Activated T-helper 2 cell treated with anti-CD3 and anti-CD28 coated beads, Interferon-gamma antibody, Interleukin-2, Interleukin-4, amounts not matched to agents 10 μg/mL and 5 μg/mL and 100 μg/mL, durations not matched to agents 14 hours and 24 hours and 36 hours (primary cell): ENCODE measurements at regions not wholly inside any gene's neighbourhood (a gene's known extent, or its start where the extent isn't known, plus 50 kb on each side); places are given as distances from the start of the nearest gene placed in this dataset.
"Not testable (repeated sequence)": the region's sequence is repeated elsewhere in the genome, so short reads cannot be mapped to it uniquely, and the experiment has no call there.

ENCODE experiments used
- DNase-seq: peaks from one replicate; pipeline ENCODE4 v3.0.0; 2021; ENCODE audit warnings: low spot score
- H3K27ac Mint-ChIP-seq: one replicate; pipeline ENCODE4 v1.8.0; 2021; ENCODE audit warnings: mixed read lengths
- H3K27me3 Mint-ChIP-seq: one replicate; pipeline ENCODE4 v1.8.0; 2021; ENCODE audit warnings: low read depth, mixed read lengths
- H3K36me3 Mint-ChIP-seq: one replicate; pipeline ENCODE4 v1.8.0; 2021; ENCODE audit warnings: low read depth, mixed read lengths
- H3K4me1 Mint-ChIP-seq: one replicate; pipeline ENCODE4 v1.8.0; 2021; ENCODE audit warnings: low read depth, mixed read lengths
- H3K4me3 Mint-ChIP-seq: one replicate; pipeline ENCODE4 v1.8.0; 2021; ENCODE audit warnings: low read depth, mild to moderate bottlenecking, moderate library complexity, mixed read lengths
- H3K9me3 Mint-ChIP-seq: one replicate; pipeline ENCODE4 v1.8.0; 2021; ENCODE audit warnings: mixed read lengths
- intact Hi-C: fragments of 100-400 bp; cut with micrococcal nuclease; formaldehyde crosslinking; loops from one replicate; pipeline ENCODE4 v1.15.1; 2023

DNA sequence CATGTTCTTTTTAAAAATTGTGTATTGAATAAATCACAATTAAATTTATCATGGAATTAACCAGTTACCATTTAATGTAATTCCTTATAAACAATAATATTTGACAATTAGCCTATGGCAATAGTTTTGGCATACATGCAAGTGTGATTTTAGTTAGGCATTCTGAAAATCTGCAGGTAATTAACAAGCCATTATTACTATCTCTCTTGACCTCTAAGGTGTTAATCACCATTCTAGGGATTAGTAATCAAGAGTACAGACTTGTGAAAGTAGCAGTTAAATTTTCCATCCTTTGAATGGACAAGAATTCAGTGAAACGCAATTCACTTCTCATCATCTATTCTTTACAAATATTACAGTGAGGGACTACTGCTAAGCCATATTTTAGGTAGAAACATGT lies 127.7 kb upstream of the CHST9 start:
- no peak for DNase-seq
- intact Hi-C loops, result no loop called here
- H3K27ac Mint-ChIP-seq, result no peak overlapping the region
- H3K4me3 Mint-ChIP-seq, result no peak overlapping the region
- H3K36me3 Mint-ChIP-seq, result no peaks in the 10 kb centered on the region
- H3K9me3 Mint-ChIP-seq, result peaks cover 9% of the 10 kb centered on the region
- H3K4me1 Mint-ChIP-seq, result no peaks in the 10 kb centered on the region
- no peaks in the 10 kb centered on the region for H3K27me3 Mint-ChIP-seq

GRCh38 chr18:27312153-27312552 lies 127.0 kb upstream of the CHST9 start:
- H3K27me3 Mint-ChIP-seq, result no peaks in the 10 kb centered on the region
- H3K36me3 Mint-ChIP-seq, result no peaks in the 10 kb centered on the region
- H3K4me1 Mint-ChIP-seq, result no peaks in the 10 kb centered on the region
- no peak overlapping the region for H3K4me3 Mint-ChIP-seq
- peaks cover 9% of the 10 kb centered on the region for H3K9me3 Mint-ChIP-seq
- intact Hi-C loops, result no loop called here
- DNase-seq, result no peak
- no peak overlapping the region for H3K27ac Mint-ChIP-seq

- H3K36me3 Mint-ChIP-seq, result no peaks in the 10 kb centered on the region
- no peak overlapping the region for H3K27ac Mint-ChIP-seq
- intact Hi-C loops, result no loop called here
- H3K4me1 Mint-ChIP-seq, result no peaks in the 10 kb centered on the region
- no peak for DNase-seq
- H3K4me3 Mint-ChIP-seq, result no peak overlapping the region
- peaks cover 15% of the 10 kb centered on the region for H3K9me3 Mint-ChIP-seq
- H3K27me3 Mint-ChIP-seq, result no peaks in the 10 kb centered on the region
Observed at GRCh38 chr18:27311114-27311513, 126.0 kb upstream of the CHST9 start.

DNA sequence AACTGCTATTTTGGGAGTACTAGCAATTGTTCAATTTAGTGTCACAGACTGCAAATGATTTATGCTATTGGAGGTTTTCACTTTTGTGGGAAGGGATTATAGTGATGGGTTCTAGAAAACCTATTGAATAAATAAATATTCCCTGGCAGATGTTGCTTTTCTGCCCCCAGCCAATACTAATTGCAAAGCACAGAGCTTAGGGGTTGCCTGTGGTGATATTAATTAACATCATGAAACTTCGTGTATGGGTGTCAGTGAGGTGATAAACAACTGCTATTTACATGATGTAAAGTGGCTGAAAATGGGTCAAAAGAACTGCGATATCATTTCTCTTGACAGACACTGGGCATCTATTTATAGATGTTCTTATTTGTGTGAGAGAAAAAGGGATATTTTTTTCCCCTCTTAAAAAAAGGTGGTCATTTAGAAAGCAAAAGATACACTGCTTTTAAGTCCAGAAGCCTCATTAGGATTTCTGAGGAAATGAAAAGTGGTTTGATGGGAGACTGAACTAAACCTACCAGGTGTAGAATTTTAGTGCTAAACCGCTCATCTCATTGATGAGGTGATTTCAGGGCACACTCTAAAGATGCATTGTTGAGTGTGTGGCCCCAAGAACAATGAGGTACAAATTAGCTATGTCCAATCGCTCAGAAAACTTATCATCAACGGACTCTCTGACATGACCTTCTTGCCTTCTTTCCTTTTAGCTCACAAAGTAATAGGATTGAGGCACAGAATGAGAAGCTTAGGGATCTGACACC lies 116.7 kb upstream of the CHST9 start:
- H3K4me1 Mint-ChIP-seq, result no peaks in the 10 kb centered on the region
- no peak for DNase-seq
- no peaks in the 10 kb centered on the region for H3K27me3 Mint-ChIP-seq
- intact Hi-C loops, result no loop called here
- no peaks in the 10 kb centered on the region for H3K36me3 Mint-ChIP-seq
- H3K27ac Mint-ChIP-seq, result no peak overlapping the region
- peaks cover 4% of the 10 kb centered on the region for H3K9me3 Mint-ChIP-seq
- H3K4me3 Mint-ChIP-seq, result no peak overlapping the region

DNA sequence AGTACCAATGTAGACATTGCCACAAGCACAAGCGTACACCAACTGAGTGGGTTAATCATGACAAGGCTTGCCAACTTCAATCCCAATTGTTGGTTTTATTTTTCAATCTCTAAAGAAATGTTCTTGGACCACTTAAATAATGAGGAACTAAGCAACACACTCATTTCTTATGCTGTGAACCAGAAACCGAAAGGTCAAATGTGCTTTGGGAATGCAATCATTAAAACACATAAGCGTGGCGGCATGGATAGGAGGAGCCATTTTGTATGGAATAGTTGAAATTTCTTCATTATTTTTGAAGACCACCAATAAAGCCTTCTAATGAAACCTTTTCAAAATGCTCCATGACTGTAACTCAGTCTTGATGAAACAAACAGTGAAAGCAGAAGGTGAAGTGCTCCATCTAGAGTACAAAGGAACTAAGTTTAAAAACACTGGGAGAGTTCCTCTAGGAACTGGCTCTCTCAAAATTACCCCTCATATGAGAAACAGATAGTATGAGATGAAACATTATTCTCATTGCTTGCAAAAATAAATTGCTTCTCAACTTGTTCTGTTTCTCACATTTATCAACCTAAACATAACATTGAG lies 113.2 kb upstream of the CHST9 start:
- Mint-ChIP-seq H3K36me3 (no peaks in the 10 kb centered on the region), H3K27ac (no peak overlapping the region)
- intact Hi-C loops, result no loop called here

DNA sequence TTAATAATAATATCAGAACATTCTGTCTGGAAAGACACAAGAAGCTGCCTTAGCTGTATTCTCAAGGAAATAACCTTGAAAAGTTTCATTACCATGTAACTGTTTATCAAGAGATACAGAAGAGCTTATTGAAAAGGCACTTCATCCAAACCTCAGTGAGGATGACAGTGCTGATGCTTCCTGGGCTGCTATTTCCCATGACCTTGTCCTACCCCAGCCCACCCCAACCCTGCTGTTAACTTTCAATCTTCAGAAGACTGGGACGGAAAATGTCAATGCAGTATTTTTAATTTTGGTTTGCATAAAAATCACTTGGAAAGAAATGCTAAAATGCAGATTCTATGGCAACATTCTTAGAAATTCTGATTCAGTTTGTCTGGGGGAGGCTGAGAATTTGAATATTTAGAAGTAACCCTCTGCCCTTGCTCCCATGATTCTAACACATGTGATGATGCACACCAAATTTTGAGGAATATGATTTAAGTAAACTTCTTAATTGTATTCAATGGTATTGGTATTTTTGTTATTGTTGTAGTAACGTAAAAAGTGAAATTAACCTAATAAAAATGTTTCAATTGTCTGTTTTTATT lies 101.0 kb upstream of the CHST9 start:
- H3K27ac Mint-ChIP-seq, H3K27me3 Mint-ChIP-seq, H3K36me3 Mint-ChIP-seq, intact Hi-C loops, H3K4me3 Mint-ChIP-seq, H3K4me1 Mint-ChIP-seq, DNase-seq: not testable (repeated sequence)
- H3K9me3 Mint-ChIP-seq, result peaks cover 11% of the 10 kb centered on the region

More for the DNA sequence above, 113.2 kb upstream of the CHST9 start:
- Mint-ChIP-seq H3K27me3 (no peaks in the 10 kb centered on the region), H3K9me3 (peaks cover 15% of the 10 kb centered on the region), H3K4me1 (no peaks in the 10 kb centered on the region), H3K4me3 (no peak overlapping the region)
- DNase-seq, result no peak

GRCh38 chr18:27278131-27278530 lies 93.0 kb upstream of the CHST9 start:
- no peak overlapping the region for H3K27ac Mint-ChIP-seq
- H3K4me3 Mint-ChIP-seq, result no peak overlapping the region
- H3K27me3 Mint-ChIP-seq, result no peaks in the 10 kb centered on the region
- intact Hi-C loops, result no loop called here
- H3K4me1 Mint-ChIP-seq, result no peaks in the 10 kb centered on the region
- no peak for DNase-seq
- peaks cover 23% of the 10 kb centered on the region for H3K9me3 Mint-ChIP-seq
- no peaks in the 10 kb centered on the region for H3K36me3 Mint-ChIP-seq

DNA sequence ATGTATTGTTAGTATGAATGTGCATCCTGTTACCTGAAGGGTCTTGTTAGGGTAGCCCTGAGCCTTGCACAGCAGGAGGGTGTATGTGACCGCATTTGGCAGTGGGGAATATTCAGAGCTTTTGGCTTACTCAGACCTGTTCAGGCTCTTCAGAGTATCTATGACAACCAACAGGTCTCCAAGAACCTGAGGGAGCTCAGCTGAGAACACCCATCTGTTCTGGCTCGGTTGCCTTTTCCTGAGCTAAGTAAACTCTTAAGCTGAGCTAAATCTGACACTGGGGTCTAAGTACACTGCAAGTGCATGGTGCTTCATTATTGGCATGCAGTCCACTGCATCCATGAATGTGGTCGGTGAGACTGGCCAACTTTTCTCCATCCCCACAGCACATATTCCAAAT lies 92.4 kb upstream of the CHST9 start:
- Mint-ChIP-seq H3K27ac (no peak overlapping the region), H3K9me3 (peaks cover 23% of the 10 kb centered on the region), H3K4me3 (no peak overlapping the region), H3K36me3 (no peaks in the 10 kb centered on the region), H3K27me3 (no peaks in the 10 kb centered on the region), H3K4me1 (no peaks in the 10 kb centered on the region)
- DNase-seq, result no peak
- intact Hi-C loops, result no loop called here

GRCh38 chr18:27276886-27277285 lies 91.8 kb upstream of the CHST9 start:
- Mint-ChIP-seq H3K4me3 (no peak overlapping the region), H3K4me1 (no peaks in the 10 kb centered on the region), H3K36me3 (no peaks in the 10 kb centered on the region), H3K27ac (no peak overlapping the region), H3K27me3 (no peaks in the 10 kb centered on the region), H3K9me3 (peaks cover 23% of the 10 kb centered on the region)
- DNase-seq, result no peak
- intact Hi-C loops, result no loop called here

DNA sequence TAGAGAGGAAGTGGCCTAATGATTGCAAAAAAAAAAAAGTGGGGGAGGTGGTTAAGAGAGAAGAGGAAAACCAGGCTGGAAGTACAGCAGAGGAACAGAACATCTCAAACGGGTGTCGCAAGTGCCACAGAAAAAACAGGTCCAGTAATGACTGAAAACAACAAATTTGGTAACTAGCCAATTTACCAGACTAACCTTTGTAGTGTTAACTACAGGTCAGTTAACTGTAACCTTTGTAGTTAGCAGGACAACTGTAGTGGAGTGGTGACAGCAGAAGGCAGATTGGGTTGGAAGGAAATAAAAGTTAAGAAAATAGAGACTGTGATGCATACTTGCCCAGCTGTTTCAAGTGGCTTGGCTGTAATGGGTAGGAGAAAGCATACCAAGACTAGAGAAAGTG lies 91.4 kb upstream of the CHST9 start:
- H3K27me3 Mint-ChIP-seq, result no peaks in the 10 kb centered on the region
- no peak overlapping the region for H3K4me3 Mint-ChIP-seq
- H3K4me1 Mint-ChIP-seq, result no peaks in the 10 kb centered on the region
- no peak overlapping the region for H3K27ac Mint-ChIP-seq
- intact Hi-C loops, result no loop called here
- peaks cover 26% of the 10 kb centered on the region for H3K9me3 Mint-ChIP-seq
- DNase-seq, result no peak
- H3K36me3 Mint-ChIP-seq, result no peaks in the 10 kb centered on the region

- Mint-ChIP-seq H3K36me3 (no peaks in the 10 kb centered on the region), H3K4me3 (no peak overlapping the region), H3K9me3 (peaks cover 28% of the 10 kb centered on the region), H3K27me3 (no peaks in the 10 kb centered on the region), H3K4me1 (no peaks in the 10 kb centered on the region), H3K27ac (no peak overlapping the region)
- intact Hi-C loops, result no loop called here
- no peak for DNase-seq
Observed at GRCh38 chr18:27274901-27275300, 89.8 kb upstream of the CHST9 start.

DNA sequence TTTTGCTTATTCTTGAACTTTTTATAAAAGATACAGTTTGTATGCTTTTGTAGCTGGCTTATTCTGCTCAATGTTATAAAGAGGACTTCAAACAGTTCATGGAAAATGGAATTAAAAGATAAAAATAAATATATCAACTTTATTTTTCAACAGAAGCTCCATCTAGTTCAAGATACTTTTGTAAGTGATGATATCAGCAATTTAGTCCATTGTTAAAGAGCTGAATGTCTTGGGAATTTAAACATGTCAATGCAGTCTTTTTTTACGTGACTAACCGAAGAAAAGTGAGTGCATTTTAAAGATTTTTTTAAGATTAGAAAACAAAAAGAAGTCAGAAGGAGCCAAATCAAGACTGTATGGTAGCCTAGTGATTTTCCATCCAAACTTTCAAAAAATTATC lies 85.4 kb upstream of the CHST9 start:
- no peaks in the 10 kb centered on the region for H3K36me3 Mint-ChIP-seq
- DNase-seq, result no peak
- H3K27ac Mint-ChIP-seq, result no peak overlapping the region
- no peaks in the 10 kb centered on the region for H3K27me3 Mint-ChIP-seq
- intact Hi-C loops, result no loop called here
- H3K4me3 Mint-ChIP-seq, result no peak overlapping the region
- no peaks in the 10 kb centered on the region for H3K4me1 Mint-ChIP-seq
- H3K9me3 Mint-ChIP-seq, result peaks cover 23% of the 10 kb centered on the region

- Mint-ChIP-seq H3K4me3 (no peak overlapping the region), H3K27ac (no peak overlapping the region), H3K4me1 (no peaks in the 10 kb centered on the region), H3K9me3 (peaks cover 36% of the 10 kb centered on the region), H3K27me3 (no peaks in the 10 kb centered on the region), H3K36me3 (no peaks in the 10 kb centered on the region)
- intact Hi-C loops, result no loop called here
- no peak for DNase-seq
Observed at GRCh38 chr18:27263369-27263768, 78.3 kb upstream of the CHST9 start.
